ENCODE measurements at regions not wholly inside any gene's neighbourhood (a gene's known extent, or its start where the extent isn't known, plus 50 kb on each side); places are given as distances from the start of the nearest gene placed in this dataset.

GRCh38 chr12:40635141-40635731 lies 57.0 kb upstream of the CNTN1 start:
- no peak for TF ChIP-seq POLR2A (IDR thresholded peaks at IDR 0.05)
- TF ChIP-seq, protein P1, sequence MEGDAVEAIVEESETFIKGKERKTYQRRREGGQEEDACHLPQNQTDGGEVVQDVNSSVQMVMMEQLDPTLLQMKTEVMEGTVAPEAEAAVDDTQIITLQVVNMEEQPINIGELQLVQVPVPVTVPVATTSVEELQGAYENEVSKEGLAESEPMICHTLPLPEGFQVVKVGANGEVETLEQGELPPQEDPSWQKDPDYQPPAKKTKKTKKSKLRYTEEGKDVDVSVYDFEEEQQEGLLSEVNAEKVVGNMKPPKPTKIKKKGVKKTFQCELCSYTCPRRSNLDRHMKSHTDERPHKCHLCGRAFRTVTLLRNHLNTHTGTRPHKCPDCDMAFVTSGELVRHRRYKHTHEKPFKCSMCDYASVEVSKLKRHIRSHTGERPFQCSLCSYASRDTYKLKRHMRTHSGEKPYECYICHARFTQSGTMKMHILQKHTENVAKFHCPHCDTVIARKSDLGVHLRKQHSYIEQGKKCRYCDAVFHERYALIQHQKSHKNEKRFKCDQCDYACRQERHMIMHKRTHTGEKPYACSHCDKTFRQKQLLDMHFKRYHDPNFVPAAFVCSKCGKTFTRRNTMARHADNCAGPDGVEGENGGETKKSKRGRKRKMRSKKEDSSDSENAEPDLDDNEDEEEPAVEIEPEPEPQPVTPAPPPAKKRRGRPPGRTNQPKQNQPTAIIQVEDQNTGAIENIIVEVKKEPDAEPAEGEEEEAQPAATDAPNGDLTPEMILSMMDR (IDR thresholded peaks at IDR 0.05): no peak
